ENCODE measurements at regions not wholly inside any gene's neighbourhood (a gene's known extent, or its start where the extent isn't known, plus 50 kb on each side); places are given as distances from the start of the nearest gene placed in this dataset.

- TF ChIP-seq, protein P1, sequence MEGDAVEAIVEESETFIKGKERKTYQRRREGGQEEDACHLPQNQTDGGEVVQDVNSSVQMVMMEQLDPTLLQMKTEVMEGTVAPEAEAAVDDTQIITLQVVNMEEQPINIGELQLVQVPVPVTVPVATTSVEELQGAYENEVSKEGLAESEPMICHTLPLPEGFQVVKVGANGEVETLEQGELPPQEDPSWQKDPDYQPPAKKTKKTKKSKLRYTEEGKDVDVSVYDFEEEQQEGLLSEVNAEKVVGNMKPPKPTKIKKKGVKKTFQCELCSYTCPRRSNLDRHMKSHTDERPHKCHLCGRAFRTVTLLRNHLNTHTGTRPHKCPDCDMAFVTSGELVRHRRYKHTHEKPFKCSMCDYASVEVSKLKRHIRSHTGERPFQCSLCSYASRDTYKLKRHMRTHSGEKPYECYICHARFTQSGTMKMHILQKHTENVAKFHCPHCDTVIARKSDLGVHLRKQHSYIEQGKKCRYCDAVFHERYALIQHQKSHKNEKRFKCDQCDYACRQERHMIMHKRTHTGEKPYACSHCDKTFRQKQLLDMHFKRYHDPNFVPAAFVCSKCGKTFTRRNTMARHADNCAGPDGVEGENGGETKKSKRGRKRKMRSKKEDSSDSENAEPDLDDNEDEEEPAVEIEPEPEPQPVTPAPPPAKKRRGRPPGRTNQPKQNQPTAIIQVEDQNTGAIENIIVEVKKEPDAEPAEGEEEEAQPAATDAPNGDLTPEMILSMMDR (IDR thresholded peaks at IDR 0.05; ENCODE audit: low read length): no peak
- no peak for TF ChIP-seq EZH2 (IDR thresholded peaks at IDR 0.05; ENCODE audit: borderline replicate concordance, low read length)
Measured at GRCh38 chr2:154637456-154637855, 61.0 kb upstream of the KCNJ3 start.

All from OCI-LY1 (cell line).